ENCODE measurements at regions not wholly inside any gene's neighbourhood (a gene's known extent, or its start where the extent isn't known, plus 50 kb on each side); places are given as distances from the start of the nearest gene placed in this dataset.

DNA sequence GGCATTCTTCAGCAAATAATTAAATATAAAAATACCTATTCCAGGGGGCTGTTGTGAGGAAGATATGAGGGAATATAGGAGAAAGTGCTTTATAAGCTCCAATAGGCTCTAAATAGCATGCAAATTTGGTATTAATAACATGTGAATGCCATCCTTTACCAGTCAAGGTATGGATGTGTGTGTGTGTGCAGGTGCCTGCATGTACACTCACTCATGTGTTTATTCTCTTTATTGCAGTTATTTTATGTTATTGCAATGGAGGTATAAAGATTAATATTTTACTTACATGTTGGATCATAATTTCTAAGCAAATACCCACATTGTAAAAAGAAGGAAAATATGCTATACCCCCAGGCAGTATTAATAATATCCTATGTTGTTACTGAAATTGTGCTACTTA lies 1093.0 kb upstream of the GYPC start:
- H3K4me3 ChIP-seq (ENCODE audit: low read length) = no peak overlapping the region
- TF ChIP-seq, protein P1, sequence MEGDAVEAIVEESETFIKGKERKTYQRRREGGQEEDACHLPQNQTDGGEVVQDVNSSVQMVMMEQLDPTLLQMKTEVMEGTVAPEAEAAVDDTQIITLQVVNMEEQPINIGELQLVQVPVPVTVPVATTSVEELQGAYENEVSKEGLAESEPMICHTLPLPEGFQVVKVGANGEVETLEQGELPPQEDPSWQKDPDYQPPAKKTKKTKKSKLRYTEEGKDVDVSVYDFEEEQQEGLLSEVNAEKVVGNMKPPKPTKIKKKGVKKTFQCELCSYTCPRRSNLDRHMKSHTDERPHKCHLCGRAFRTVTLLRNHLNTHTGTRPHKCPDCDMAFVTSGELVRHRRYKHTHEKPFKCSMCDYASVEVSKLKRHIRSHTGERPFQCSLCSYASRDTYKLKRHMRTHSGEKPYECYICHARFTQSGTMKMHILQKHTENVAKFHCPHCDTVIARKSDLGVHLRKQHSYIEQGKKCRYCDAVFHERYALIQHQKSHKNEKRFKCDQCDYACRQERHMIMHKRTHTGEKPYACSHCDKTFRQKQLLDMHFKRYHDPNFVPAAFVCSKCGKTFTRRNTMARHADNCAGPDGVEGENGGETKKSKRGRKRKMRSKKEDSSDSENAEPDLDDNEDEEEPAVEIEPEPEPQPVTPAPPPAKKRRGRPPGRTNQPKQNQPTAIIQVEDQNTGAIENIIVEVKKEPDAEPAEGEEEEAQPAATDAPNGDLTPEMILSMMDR (conservative IDR thresholded peaks at IDR 0.05; ENCODE audit: low read length) = no peak
- no peak for DNase-seq (ENCODE audit: low read depth)

DNA sequence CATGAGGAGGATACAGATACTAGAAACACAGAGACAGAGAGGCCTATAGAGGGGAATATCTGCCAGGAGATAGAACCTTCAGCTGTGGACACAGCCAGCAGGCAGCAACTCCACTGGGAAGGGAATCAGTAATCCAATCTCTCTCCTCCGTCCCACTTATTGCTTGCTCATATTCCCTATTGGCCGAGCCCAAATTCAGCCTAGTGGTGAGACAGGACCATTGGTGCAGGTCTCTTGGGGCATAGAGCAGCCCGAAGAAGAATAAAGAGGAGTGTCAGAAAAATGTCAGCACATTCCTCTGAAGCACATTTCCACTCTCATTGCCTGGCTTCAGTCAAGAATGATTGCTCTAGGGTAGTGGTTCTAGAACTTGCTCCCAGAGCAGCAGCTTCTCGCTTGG lies 1091.5 kb upstream of the GYPC start:
- no peak for DNase-seq (ENCODE audit: low read depth)
- TF ChIP-seq, protein P1 (conservative IDR thresholded peaks at IDR 0.05; ENCODE audit: low read length) = no peak
- no peak overlapping the region for H3K4me3 ChIP-seq (ENCODE audit: low read length)

DNA sequence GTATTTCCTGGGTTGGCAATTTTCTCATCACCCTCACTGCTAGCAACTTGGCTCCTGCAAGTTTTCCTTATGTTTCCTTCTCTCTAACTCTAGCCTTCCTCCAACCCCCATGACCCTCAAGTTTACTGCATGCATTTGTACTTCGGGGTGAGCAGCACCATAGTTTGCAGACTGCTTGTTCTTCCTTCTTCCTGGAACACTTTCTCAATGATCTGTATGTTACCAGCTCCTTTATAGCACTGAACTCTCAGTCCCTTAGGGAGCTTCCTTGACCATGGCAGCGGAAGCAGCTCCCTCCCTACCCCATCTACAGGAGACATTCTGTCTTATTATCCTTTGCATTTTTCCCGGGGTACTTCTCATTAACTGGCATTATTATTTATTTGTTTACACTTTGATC lies 1089.5 kb upstream of the GYPC start:
- TF ChIP-seq, protein P1 (conservative IDR thresholded peaks at IDR 0.05; ENCODE audit: low read length) = no peak
- no peak for DNase-seq (ENCODE audit: low read depth)
- no peak overlapping the region for H3K4me3 ChIP-seq (ENCODE audit: low read length)

DNA sequence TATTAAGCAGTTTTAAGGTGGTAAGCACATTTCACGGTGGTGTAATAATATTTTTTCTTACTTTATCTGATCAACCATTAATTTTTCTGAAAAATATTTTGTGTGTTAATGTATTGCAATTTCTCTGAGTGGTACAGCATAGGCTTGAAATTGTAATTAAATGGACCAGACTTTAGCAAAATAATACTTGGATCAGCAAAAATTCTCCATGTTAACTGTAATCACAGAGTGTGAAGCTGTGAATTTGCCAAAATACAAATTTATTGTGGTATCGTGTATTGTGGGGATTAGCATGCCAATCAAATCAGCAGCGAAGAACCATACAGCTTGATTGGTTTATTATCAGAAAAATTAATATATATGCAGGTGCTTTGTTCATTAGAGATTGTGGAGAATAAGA lies 1088.9 kb upstream of the GYPC start:
- no peak for DNase-seq (ENCODE audit: low read depth)
- H3K4me3 ChIP-seq (ENCODE audit: low read length) = no peak overlapping the region
- TF ChIP-seq, protein P1 (conservative IDR thresholded peaks at IDR 0.05; ENCODE audit: low read length) = no peak

- DNase-seq (ENCODE audit: low read depth) = no peak
- TF ChIP-seq, protein P1 (conservative IDR thresholded peaks at IDR 0.05; ENCODE audit: low read length) = no peak
- no peak overlapping the region for H3K4me3 ChIP-seq (ENCODE audit: low read length)
Observed at GRCh38 chr2:125572660-125573059, 1083.3 kb upstream of the GYPC start.

DNA sequence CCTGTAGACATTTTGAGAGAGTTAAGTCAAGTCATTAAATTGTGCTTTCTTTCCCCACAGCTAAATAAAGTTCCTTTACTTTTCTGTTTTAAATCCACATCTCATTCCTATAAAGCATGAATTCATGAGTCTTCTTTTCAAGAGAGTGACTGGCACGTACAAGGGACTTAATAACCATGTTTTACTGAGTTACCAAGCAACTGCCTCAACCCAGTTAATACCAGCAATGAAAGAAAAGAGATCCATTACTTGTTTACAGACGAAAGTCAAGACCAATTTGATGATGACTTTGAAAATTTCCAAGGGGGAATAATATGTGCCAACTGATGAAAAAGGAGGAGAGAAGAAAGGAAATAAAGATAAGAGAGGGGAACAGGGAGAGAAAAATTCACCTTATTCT lies 1082.5 kb upstream of the GYPC start:
- TF ChIP-seq, protein P1 (conservative IDR thresholded peaks at IDR 0.05; ENCODE audit: low read length) = no peak
- DNase-seq (ENCODE audit: low read depth) = no peak
- no peak overlapping the region for H3K4me3 ChIP-seq (ENCODE audit: low read length)

DNA sequence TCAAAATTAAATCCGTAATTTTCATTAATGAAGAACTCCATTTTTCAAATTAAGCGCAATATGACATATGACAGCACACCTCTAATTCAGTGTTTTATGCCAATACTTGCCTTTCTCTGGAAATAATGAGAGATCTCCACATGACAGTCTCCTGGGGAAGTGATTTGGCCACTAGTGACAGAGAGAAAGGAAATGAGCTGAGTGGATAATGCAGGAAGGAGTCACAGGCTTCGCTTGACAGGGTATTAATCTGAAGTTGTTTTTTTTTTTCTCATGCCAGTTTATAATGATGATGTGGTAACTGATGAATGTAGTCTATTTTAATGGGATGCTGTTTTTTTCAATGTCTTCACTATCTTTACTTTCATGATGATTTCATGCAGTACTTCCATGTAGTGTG lies 1079.4 kb upstream of the GYPC start:
- H3K4me3 ChIP-seq (ENCODE audit: low read length) = no peak overlapping the region
- TF ChIP-seq, protein P1 (conservative IDR thresholded peaks at IDR 0.05; ENCODE audit: low read length) = no peak
- DNase-seq (ENCODE audit: low read depth) = no peak
